Putamen (tissue), 1 donor: ENCODE measurements at regions not wholly inside any gene's neighbourhood (a gene's known extent, or its start where the extent isn't known, plus 50 kb on each side); places are given as distances from the start of the nearest gene placed in this dataset.
"Not testable (repeated sequence)": the region's sequence is repeated elsewhere in the genome, so short reads cannot be mapped to it uniquely, and the experiment has no call there.

Experiments used
- DNase-seq: peaks from one replicate; pipeline ENCODE4 v3.0.0-alpha.2; 2016; ENCODE audit warnings: low spot score

DNA sequence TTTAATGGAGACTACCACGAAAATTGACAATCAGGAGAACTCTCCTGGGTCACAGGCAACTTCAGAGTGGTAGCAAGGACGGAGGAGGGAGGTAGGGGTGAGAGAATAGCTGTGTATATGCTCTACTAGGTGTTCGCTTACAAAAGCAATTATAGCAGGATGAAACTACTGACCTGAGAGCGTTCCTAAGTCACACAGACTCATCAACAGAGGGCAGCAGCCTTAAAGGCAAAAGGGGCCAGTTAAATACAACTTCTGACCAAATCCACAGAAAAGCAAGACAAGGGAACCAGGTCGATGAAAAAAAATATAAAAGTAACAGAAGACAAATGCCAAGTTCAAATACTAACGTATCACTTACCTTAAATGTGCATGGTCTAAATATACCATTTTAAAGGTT is 894.6 kb downstream of the PLOD2 start:
- no peak for DNase-seq

GRCh38 chr3:145269106-145269505 is 891.9 kb downstream of the PLOD2 start:
- no peak for DNase-seq

DNA sequence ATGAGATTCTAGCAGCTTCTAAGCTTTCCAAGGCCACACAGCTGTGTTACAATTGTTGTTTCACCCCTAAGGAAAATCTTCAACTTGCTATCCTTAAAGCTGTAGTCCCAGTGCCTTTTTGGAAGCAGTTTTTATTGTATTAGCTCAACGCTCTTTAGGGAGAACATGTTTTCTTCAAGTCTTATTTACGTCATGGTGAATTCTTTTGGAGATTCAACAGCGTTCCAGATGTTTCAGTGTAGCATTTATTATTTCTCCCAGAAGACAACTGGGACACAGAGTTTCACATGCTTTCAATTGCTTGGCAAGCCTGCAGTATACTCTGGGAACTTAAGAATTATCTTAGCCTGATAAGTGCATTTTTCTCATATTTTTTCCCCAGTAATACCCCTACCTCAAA is 888.3 kb downstream of the PLOD2 start:
- no peak for DNase-seq

DNA sequence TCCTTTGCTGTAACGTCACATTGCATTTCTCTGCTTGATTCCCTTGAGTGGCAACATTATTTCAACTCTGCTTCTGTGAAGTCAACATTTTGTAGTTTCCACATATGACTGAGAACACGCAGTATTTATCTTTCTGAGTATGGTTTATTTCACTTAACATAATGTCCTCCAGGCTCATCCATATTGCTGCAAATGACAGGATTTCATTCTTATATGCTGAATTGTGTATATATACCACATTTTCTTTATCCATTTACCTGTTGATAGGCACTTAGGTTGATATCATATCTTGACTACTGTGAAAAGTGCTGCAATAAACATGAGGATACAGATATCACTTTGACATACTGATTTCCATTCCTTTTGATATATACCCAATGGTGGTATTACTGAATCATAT is 878.5 kb downstream of the PLOD2 start:
- no peak for DNase-seq

DNA sequence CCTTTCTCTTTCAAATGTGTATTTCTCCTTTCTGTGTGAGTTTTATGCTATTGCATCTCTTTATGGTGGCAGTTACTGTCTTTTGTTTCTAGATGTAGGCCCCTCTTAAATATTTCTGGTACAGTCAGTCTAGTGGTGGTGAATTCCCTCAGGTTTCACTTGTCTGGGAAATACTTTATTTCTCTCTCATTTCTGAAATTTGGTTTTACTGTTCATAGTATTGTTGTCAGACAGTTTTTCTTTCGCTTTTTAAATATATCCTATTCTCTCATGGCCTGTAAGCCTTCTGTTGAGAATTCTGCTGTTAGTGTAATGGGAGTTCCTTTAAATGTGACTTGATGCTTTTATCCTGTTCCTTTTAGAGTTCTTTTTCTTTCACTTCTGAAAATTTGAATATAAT is 874.0 kb downstream of the PLOD2 start:
- no peak for DNase-seq

DNA sequence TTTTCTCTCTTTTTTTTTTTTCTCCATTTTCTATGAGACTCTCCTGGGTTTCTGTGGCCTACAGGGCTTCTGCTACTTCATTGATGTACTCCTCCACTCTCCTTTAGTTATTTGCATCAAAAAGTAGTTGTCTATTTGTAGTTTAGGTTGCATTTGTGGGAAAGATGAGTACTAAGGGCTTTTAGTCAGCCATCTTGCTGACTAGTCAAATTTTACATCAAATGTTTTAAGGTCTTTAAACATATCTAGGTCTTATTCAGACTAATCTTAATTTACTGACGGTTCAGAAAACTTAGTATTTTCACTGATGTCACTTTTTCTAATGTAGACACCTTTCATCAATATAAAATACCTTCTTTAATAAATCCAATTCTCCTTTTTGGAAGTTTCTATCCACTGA is 871.0 kb downstream of the PLOD2 start:
- DNase-seq = no peak

DNA sequence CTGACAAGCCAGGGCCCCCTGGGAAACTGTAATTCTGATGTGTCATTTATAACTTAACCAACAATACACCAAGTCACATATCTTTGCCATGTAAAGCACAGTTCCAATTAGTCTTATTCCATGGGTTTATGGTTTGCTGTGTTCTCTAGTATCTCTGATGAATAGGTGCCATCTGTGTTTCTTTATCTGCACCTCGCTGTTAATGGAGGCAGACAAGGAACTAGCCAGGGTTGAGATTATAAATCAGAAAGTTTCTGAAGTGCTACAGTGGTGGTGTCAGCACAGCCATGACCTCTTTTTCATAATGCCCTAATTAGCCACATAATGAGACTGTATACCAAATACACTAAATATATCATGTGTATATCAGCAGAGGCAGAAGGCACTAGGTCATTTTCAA is 866.4 kb downstream of the PLOD2 start:
- no peak for DNase-seq

DNA sequence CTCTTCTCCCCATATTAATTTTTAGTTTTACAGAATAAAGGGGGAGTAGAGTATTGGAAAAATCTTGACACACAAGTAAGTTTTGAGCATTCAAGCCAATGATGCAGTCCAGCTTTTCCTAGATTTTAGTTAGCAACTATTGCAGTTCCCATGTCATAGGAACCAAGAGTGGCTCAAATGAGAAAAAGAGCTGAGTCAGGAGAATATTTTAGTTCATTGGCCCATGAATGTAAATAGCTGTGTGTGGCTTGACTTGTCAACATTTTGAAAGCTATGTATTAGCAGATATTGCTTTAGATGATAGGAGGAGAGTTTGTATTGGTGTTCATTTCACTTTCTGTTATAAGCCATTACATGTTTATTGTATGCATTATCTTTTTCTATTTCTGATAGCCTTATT is 853.7 kb downstream of the PLOD2 start:
- DNase-seq = no peak

GRCh38 chr3:145313751-145314150 is 847.2 kb downstream of the PLOD2 start:
- DNase-seq = no peak

- DNase-seq = not testable (repeated sequence)
Measured at GRCh38 chr3:145316253-145316652, 844.7 kb downstream of the PLOD2 start.

DNA sequence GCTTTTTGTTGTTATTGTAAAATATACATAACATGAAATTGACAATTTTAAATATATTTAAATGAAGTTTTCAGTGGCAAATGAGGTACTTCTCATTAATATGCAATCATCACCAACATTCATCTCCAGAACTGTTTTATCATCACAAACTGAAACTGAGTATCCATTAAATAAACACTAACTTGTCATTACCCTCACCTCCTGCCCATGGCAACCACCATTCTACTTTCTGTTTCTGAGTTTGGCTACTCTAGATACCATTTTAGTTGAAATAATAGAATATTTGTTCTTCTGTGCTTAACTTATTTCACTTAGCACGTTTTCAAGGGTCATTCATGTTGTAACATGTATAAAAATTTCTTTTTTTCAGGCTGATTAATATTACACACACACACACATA is 834.3 kb downstream of the PLOD2 start:
- DNase-seq = no peak

DNA sequence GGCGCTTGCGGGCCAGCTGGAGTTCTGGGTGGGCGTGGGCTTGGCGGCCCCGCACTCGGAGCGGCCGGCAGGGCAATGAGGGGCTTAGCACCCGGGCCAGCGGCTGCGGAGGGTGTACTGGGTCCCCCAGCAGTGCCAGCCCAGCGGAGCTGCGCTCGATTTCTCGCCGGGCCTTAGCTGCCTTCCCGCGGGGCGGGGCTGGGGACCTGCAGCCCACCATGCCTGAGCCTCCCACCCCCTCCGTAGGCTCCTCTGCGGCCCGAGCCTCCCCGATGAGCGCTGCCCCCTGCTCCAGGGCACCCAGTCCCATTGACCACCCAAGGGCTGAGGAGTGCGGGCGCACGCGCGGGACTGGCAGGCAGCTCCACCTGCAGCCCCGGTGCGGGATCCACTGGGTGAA is 827.6 kb downstream of the PLOD2 start:
- DNase-seq = not testable (repeated sequence)

DNA sequence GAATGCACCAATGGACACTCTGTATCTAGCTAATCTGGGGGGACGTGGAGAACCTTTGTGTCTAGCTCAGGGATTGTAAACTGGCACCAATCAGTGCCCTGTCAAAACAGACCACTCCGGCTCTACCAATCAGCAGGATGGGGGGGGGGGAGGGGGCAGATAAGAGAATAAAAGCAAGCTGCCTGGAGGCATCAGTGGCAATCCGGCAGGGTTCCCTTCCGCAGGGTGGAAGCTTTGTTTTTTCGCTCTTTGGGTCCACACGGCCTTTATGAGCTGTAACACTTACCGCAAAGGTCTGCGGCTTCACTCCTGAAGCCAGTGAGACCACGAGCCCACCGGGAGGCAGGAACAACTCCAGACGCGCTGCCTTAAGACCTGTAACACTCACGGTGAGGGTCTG is 827.1 kb downstream of the PLOD2 start:
- no peak for DNase-seq

GRCh38 chr3:145355206-145355605 is 805.8 kb downstream of the PLOD2 start:
- DNase-seq = no peak

DNA sequence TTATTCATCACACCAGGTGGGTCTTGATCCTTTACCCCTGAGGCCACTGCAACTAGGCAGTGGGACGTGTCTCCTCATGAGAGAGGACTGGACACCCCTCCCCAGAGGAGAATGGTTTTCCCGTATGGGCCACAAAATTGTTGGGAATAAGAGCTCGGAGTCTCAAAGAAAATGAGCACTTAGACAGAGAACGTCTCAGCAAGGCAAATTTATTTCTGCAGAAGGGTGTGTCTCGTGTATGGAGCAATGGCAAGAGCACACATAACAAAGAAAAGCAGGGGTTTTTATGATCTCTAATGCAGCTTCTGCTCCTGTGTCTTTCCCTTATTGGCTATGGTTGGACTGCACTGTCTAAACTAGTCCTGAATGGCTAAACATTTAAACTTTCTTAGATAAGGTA is 803.5 kb downstream of the PLOD2 start:
- no peak for DNase-seq

GRCh38 chr3:145359040-145359439 is 801.9 kb downstream of the PLOD2 start:
- no peak for DNase-seq

DNA sequence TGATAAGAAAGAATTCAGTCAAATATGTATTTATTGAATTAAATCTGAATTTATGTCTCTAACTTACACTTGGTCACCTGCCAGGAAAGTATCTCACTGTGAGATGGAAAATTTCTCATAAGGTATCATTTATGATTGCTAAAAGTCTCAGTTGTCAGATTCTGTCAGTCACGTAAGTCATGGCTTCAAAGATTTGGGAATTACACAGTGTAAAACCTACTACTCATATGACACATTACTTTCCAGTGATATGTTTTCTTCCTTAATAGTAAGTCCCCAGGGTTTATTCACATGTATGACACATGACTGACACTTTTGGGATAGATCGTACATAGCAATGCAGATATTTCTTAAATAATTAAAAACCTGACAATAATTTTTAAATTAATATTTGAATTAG is 792.2 kb downstream of the PLOD2 start:
- no peak for DNase-seq

DNA sequence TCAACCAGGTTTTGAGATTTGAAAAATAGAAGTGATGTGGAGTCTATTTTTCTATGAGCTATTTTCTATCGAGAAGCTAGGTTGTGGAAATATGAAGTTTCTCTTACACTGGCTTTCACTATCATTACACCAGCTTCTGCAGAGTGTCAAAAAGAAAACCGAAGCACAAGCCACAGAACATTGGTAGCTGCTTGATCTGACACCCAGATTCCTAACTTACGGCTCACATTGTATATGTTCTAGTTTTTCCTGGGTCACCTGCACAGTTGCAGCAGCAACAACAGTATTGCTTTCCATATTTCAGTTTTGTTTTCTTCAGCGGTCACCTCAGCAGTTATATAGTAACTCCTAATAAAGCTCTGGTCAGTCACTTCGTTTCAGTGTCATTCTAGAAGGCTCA is 790.1 kb downstream of the PLOD2 start:
- DNase-seq = no peak

DNA sequence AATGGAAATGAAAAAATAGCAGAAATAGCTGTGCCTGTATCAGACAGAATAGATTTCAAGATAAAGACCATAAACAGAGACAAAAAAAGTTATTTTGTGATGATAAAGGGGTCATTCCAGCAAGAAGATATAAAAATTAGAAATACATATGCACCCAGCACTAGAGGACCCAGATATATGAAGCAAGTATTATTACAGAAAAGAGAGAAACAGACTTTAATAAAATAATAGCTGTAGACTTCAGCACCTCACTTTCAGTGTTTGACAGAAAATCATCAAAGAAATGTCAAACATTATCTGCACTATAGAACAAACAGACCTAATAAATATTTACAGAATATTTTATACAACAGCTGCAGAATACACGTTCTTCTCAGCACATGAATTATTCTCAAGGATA is 783.7 kb downstream of the PLOD2 start:
- no peak for DNase-seq

- DNase-seq = no peak
Measured at GRCh38 chr3:145383416-145383815, 777.6 kb downstream of the PLOD2 start.

DNA sequence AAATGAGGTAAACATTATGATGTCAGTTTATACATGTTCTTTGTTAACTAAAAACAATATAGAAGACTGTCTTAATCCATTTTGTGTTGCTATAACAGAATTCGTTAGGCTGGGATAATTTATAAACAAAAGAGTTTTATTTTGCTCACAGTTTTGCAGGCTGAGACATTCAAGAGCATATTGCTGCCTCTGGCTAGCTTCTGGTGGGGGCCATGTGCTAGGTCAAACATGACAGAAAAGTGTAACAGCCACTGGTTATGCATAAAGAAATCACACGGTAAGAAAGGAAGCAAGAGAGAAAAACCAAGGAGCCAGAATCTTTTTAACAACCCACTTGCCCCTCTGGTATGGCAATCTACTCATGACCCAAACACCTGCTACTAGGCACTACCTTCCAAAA is 776.7 kb downstream of the PLOD2 start:
- no peak for DNase-seq

GRCh38 chr3:145387211-145387610 is 773.8 kb downstream of the PLOD2 start:
- no peak for DNase-seq

DNA sequence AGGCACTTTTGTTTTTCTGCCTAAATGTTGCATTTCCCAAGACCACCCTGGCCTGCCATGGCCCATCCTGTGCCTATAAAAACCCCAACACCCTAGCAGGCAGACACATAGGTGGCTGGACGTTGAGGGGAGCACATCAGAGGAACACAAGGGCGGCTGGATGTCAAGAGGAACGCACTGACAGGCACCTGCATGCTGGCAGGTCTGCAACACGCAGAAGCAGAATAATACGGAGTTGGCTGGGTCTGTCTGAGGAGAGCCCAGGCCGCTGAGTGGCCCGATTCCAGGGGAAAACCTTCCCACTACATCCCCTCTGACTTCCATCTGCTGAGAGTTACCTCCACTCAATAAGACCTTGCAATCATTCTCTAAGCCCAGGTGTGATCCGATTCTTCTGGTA is 765.6 kb downstream of the PLOD2 start:
- no peak for DNase-seq

GRCh38 chr3:145411605-145412004 is 749.4 kb downstream of the PLOD2 start:
- DNase-seq = no peak

DNA sequence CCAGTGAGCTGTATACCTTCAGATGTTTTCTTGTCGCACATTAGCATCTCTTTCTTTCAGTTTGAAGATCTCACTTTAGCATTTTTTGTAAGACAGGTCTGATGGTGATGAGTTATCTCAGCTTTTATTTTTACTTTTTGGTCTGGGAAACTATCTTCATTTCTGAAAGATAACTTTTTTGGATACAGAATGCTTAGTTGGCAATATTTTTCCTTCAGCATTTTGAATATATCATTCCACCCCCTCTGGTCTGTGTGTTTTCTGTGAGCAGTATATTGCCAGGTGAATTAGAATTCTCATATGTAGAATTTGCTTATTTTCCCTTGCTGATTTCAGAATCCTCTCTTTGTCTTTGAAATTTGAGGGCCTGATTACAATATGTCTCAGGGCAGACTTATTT is 743.3 kb downstream of the PLOD2 start:
- DNase-seq = no peak
